ENCODE measurements at regions not wholly inside any gene's neighbourhood (a gene's known extent, or its start where the extent isn't known, plus 50 kb on each side); places are given as distances from the start of the nearest gene placed in this dataset.

DNA sequence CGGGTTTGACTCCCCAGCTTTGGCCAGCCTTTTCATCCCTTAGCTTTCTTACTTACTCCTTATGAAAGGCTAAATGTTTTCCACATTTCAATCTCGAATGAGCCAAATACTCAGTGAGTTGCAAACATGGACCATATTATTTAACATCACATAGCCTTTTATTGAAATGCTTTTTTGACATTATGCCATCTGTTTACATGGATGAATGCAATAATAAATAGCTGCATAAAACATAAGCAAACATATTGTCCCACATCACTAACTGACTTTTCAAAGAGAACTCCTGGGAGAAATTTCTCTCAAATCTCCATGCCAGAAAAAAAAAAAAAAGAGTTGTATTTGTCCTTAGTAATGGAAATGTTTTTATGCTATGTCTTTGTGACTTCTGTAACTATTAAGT lies 134.9 kb downstream of the LSMEM1 start:
- intact Hi-C loops (cut with DNase I): no loop called here

DNA sequence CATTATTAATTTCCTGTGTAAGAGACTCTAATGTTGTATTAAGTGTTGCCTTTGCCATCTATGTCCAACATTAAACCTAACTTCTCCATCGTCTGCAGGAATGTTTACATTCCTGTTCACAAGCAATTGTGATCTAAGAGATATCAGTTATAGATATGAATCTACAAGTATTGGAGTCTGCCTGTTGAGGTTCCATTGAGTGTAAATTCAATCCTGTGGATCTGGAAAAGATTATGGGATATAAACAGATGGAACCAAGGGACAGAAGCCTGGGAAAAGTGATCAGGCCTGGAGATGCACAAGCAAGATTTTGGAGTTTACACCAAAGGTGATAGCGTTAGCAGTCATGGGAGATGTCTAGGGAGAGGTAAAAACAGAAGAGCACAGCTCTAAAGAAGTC lies 135.5 kb downstream of the LSMEM1 start:
- Histone ChIP-seq H3K27me3 (no peaks in the 10 kb centered on the region), H3K4me1 (no peaks in the 10 kb centered on the region), H3K36me3 (no peaks in the 10 kb centered on the region), H3K9me3 (no peaks in the 10 kb centered on the region), H3K27ac (replicated peaks in 1 of 4) (no peak overlapping the region), H3K4me3 (no peak overlapping the region)
- 78% methylated on average over 2 of the region's 2 CpGs for WGBS
- no peak for DNase-seq (ENCODE audit: extremely low spot score)
- no peak for TF ChIP-seq POLR2AphosphoS5 (IDR thresholded peaks at IDR 0.05)
- TF ChIP-seq, protein P1, sequence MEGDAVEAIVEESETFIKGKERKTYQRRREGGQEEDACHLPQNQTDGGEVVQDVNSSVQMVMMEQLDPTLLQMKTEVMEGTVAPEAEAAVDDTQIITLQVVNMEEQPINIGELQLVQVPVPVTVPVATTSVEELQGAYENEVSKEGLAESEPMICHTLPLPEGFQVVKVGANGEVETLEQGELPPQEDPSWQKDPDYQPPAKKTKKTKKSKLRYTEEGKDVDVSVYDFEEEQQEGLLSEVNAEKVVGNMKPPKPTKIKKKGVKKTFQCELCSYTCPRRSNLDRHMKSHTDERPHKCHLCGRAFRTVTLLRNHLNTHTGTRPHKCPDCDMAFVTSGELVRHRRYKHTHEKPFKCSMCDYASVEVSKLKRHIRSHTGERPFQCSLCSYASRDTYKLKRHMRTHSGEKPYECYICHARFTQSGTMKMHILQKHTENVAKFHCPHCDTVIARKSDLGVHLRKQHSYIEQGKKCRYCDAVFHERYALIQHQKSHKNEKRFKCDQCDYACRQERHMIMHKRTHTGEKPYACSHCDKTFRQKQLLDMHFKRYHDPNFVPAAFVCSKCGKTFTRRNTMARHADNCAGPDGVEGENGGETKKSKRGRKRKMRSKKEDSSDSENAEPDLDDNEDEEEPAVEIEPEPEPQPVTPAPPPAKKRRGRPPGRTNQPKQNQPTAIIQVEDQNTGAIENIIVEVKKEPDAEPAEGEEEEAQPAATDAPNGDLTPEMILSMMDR (IDR thresholded peaks at IDR 0.05): no peak
- TF ChIP-seq POLR2A (IDR thresholded peaks at IDR 0.05; ENCODE audit: low read depth): no peak
- no peak for TF ChIP-seq EP300 (IDR thresholded peaks at IDR 0.05)
- intact Hi-C loops (cut with DNase I): no loop called here

More for the DNA sequence above, 134.9 kb downstream of the LSMEM1 start:
- Histone ChIP-seq H3K4me1 (no peaks in the 10 kb centered on the region), H3K27ac (replicated peaks in 1 of 4) (no peak overlapping the region), H3K9me3 (no peaks in the 10 kb centered on the region), H3K27me3 (no peaks in the 10 kb centered on the region), H3K36me3 (no peaks in the 10 kb centered on the region), H3K4me3 (no peak overlapping the region)
- DNase-seq (ENCODE audit: extremely low spot score): no peak
- WGBS: 76% methylated on average over 2 of the region's 2 CpGs
- TF ChIP-seq POLR2A (IDR thresholded peaks at IDR 0.05; ENCODE audit: low read depth): no peak
- TF ChIP-seq, protein P1 (IDR thresholded peaks at IDR 0.05): no peak
- TF ChIP-seq EP300 (IDR thresholded peaks at IDR 0.05): no peak
- no peak for TF ChIP-seq POLR2AphosphoS5 (IDR thresholded peaks at IDR 0.05)

DNA sequence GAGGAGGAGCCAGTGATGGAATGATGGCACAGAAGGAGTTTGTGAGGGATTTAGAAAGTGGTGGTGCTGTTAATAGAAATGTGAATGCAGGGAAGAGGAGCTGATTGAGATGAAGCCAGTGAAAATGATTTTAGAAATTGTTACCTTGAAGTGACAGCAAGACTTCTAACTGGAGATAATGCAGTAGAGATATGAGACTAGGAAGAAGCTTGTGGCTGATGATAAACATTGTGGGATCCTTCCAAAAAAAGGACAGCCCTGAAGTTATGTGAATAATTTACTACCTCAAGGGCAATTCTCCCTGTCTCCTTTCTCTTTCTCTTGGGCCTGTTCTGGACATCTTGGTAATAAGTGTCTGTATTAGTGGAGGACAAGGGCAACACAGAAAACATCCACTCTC lies 138.6 kb downstream of the LSMEM1 start:
- no peak for DNase-seq (ENCODE audit: extremely low spot score)
- no peak for TF ChIP-seq EP300 (IDR thresholded peaks at IDR 0.05)
- TF ChIP-seq, protein P1 (IDR thresholded peaks at IDR 0.05): no peak
- no peak for TF ChIP-seq POLR2A (IDR thresholded peaks at IDR 0.05; ENCODE audit: low read depth)
- TF ChIP-seq POLR2AphosphoS5 (IDR thresholded peaks at IDR 0.05): no peak
- no peaks in the 10 kb centered on the region for H3K36me3 ChIP-seq
- no peak overlapping the region for H3K4me3 ChIP-seq
- no peaks in the 10 kb centered on the region for H3K9me3 ChIP-seq
- no peaks in the 10 kb centered on the region for H3K4me1 ChIP-seq
- H3K27ac ChIP-seq (replicated peaks in 1 of 4): no peak overlapping the region
- intact Hi-C loops (cut with DNase I): no loop called here
- no peaks in the 10 kb centered on the region for H3K27me3 ChIP-seq

DNA sequence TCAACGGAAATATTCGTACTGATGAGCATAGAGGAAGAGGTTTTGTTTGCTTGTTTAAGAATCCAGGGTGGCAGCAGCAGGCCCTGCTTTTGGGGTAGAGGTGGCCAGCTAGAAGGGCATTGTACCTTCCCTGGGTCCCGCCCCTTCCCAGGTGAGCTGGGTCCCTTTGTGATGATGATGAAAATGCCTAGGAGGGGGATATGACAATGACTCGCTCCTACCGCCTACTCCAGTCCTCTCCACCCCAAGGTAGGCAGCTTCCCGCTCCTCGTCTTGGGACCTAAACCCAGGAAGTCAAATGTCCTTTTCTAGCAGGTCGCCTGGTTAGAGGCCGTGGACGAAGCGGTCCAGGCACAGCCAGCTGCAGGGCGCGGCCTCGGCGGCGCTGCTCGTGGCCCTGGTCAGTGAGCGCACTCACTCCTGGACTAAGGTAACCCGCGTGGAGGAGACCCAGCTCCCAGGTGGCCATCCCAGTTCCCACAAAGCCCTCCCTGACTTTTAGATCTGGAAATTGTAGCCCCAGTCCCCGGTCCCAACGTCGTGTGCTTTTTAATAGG lies 141.4 kb downstream of the LSMEM1 start:
- no peaks in the 10 kb centered on the region for H3K9me3 ChIP-seq
- H3K4me1 ChIP-seq: no peaks in the 10 kb centered on the region
- 92% methylated on average over 11 of the region's 23 CpGs for WGBS
- intact Hi-C loops (cut with DNase I): no loop called here
- no peaks in the 10 kb centered on the region for H3K27me3 ChIP-seq
- no peak overlapping the region for H3K4me3 ChIP-seq
- H3K36me3 ChIP-seq: no peaks in the 10 kb centered on the region
- DNase-seq (ENCODE audit: extremely low spot score): no peak
- TF ChIP-seq, protein P1 (IDR thresholded peaks at IDR 0.05): no peak
- TF ChIP-seq POLR2AphosphoS5 (IDR thresholded peaks at IDR 0.05) (no peak), POLR2A (IDR thresholded peaks at IDR 0.05; ENCODE audit: low read depth) (no peak), EP300 (IDR thresholded peaks at IDR 0.05) (no peak)
- no peak overlapping the region for H3K27ac ChIP-seq (replicated peaks in 1 of 4)

DNA sequence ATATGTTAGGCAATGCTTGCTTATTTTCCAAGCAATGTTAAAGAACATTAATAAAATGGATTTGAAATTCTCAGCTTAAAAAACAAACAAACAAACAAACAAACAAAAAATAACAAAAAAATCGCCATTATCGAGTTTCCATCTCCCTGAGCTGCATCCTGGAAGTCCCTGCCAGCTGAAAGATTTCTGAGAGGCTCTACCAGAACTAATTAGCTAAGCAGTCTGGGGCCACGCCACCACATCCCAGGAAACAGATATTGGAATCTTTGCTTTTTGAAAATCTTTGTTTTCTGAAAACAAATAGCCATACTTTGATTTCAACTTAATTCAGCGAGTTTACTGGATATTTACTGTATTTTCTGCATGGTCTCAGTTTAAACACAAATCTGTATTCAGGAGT lies 143.6 kb downstream of the LSMEM1 start:
- intact Hi-C loops (cut with DNase I): no loop called here
- no peak for DNase-seq (ENCODE audit: extremely low spot score)
- Histone ChIP-seq H3K9me3 (no peaks in the 10 kb centered on the region), H3K27ac (replicated peaks in 1 of 4) (no peak overlapping the region), H3K27me3 (no peaks in the 10 kb centered on the region), H3K4me3 (no peak overlapping the region), H3K36me3 (no peaks in the 10 kb centered on the region), H3K4me1 (no peaks in the 10 kb centered on the region)
- WGBS: 88% methylated on average over 4 of the region's 4 CpGs
- TF ChIP-seq POLR2A (IDR thresholded peaks at IDR 0.05; ENCODE audit: low read depth): no peak
- TF ChIP-seq, protein P1 (IDR thresholded peaks at IDR 0.05): no peak
- TF ChIP-seq EP300 (IDR thresholded peaks at IDR 0.05): no peak
- TF ChIP-seq POLR2AphosphoS5 (IDR thresholded peaks at IDR 0.05): no peak
